Prostate gland (tissue), 2 donors: ENCODE measurements at regions not wholly inside any gene's neighbourhood (a gene's known extent, or its start where the extent isn't known, plus 50 kb on each side); places are given as distances from the start of the nearest gene placed in this dataset.

Source experiments
- CTCF ChIP-seq, 4 experiments: fragments of 200-600 bp in 2 of 4; fragments of 450-650 bp in 2 of 4; sonication (generic) in 2 of 4; IDR thresholded peaks; 1 replicate in 3 of 4; 2 replicates in 1 of 4; pipeline ENCODE4 v1.5.1; 2016 to 2019; ENCODE audit warnings: antibody characterized with exemption in 4 of 4, mild to moderate bottlenecking in 2 of 4, moderate library complexity in 2 of 4
- POLR2A ChIP-seq: fragments of 450-650 bp; IDR thresholded peaks from one replicate; pipeline ENCODE4 v1.6.1; 2016; ENCODE audit warnings: antibody characterized with exemption, mild to moderate bottlenecking
- POLR2AphosphoS5 ChIP-seq: sonication (generic); formaldehyde crosslinking; IDR thresholded peaks from one replicate; pipeline ENCODE4 v1.6.1; 2017; ENCODE audit warnings: antibody characterized with exemption

- no peak for TF ChIP-seq POLR2A
- TF ChIP-seq CTCF (IDR thresholded peaks at IDR 0.05) = no peak
- no peak for TF ChIP-seq POLR2AphosphoS5
Observed at GRCh38 chr13:104993708-104994107, 1541.8 kb downstream of the EFNB2 start.
